ENCODE measurements at regions not wholly inside any gene's neighbourhood (a gene's known extent, or its start where the extent isn't known, plus 50 kb on each side); places are given as distances from the start of the nearest gene placed in this dataset.
"Not testable (repeated sequence)": the region's sequence is repeated elsewhere in the genome, so short reads cannot be mapped to it uniquely, and the experiment has no call there.

GRCh38 chr3:32042867-32043266 is 61.3 kb downstream of the ZNF860 start:
- H3K9me2 ChIP-seq (ENCODE audit: insufficient read depth, low read length); H4K20me1 ChIP-seq (ENCODE audit: insufficient read depth, low read length); H3K4me1 ChIP-seq (ENCODE audit: insufficient read depth, low read length, poor library complexity, severe bottlenecking); H3K36me3 ChIP-seq (ENCODE audit: insufficient read depth, low read length); CTCF ChIA-PET (ENCODE audit: unreplicated experiment); intact Hi-C loops (cut with micrococcal nuclease; ENCODE audit: unreplicated experiment); H2AFZ ChIP-seq (ENCODE audit: low read length); H3K4me2 ChIP-seq (ENCODE audit: low read length); BruUV-seq (replicated peaks); H3K4me3 ChIP-seq (ENCODE audit: low read depth, low read length, poor library complexity, severe bottlenecking); H3K27ac ChIP-seq (ENCODE audit: low read depth, low read length, poor library complexity, severe bottlenecking); POLR2A ChIA-PET; H3K79me2 ChIP-seq (ENCODE audit: insufficient read depth, low read depth, low read length): not testable (repeated sequence)
- H3K9me3 ChIP-seq (ENCODE audit: low read length): peaks cover 24% of the 10 kb centered on the region
- DNase-seq (ENCODE audit: low spot score): peak; percentile 24

- H3K79me2 ChIP-seq (ENCODE audit: insufficient read depth, low read depth, low read length): no peaks in the 10 kb centered on the region
- H3K27ac ChIP-seq (ENCODE audit: low read depth, low read length, poor library complexity, severe bottlenecking): no peak overlapping the region
- ChIA-PET CTCF (ENCODE audit: unreplicated experiment) (no interaction called here), POLR2A (interaction anchor here (0.5 to 1.2 kb wide), 7 partner anchors 13 to 1673 kb away, joined by 3 to 7 read pairs (median 3); no protein-coding TSS in a partner anchor)
- H3K36me3 ChIP-seq (ENCODE audit: insufficient read depth, low read length): peaks cover 4% of the 10 kb centered on the region; the same call in 1 of the 2 replicates
- no peak for DNase-seq (ENCODE audit: low spot score)
- H3K4me3 ChIP-seq (ENCODE audit: low read depth, low read length, poor library complexity, severe bottlenecking): no peak overlapping the region
- H3K4me2 ChIP-seq (ENCODE audit: low read length): no peak overlapping the region
- H3K4me1 ChIP-seq (ENCODE audit: insufficient read depth, low read length, poor library complexity, severe bottlenecking): no peaks in the 10 kb centered on the region
- no peaks in the 10 kb centered on the region for H4K20me1 ChIP-seq (ENCODE audit: insufficient read depth, low read length)
- no peaks in the 10 kb centered on the region for H3K9me2 ChIP-seq (ENCODE audit: insufficient read depth, low read length)
- BruUV-seq (replicated peaks): no TSS peak
- intact Hi-C loops (cut with micrococcal nuclease; ENCODE audit: unreplicated experiment): no loop called here
- H3K9me3 ChIP-seq (ENCODE audit: low read length): peaks cover 24% of the 10 kb centered on the region
- H2AFZ ChIP-seq (ENCODE audit: low read length): no peak overlapping the region
- no peak for TF ChIP-seq CTCF (conservative IDR thresholded peaks at IDR 0.05; ENCODE audit: low read length)
These were observed 61.1 kb upstream of the GPD1L start for GRCh38 chr3:32045091-32045915.

- intact Hi-C loops (cut with micrococcal nuclease; ENCODE audit: unreplicated experiment): no loop called here
- H2AFZ ChIP-seq (ENCODE audit: low read length): 0 out of 2 replicates have a peak overlapping the region, but pooled peaks have one; percentile 2
- H3K4me1 ChIP-seq (ENCODE audit: insufficient read depth, low read length, poor library complexity, severe bottlenecking): no peaks in the 10 kb centered on the region
- no peak overlapping the region for H3K27ac ChIP-seq (ENCODE audit: low read depth, low read length, poor library complexity, severe bottlenecking)
- no peaks in the 10 kb centered on the region for H4K20me1 ChIP-seq (ENCODE audit: insufficient read depth, low read length)
- no peak for TF ChIP-seq EZH2phosphoT487 (IDR thresholded peaks at IDR 0.05; ENCODE audit: borderline replicate concordance, low read depth, low read length)
- TF ChIP-seq CTCF (conservative IDR thresholded peaks at IDR 0.05; ENCODE audit: low read length): no peak
- CTCF ChIA-PET (ENCODE audit: unreplicated experiment): no interaction called here
- no peak overlapping the region for H3K4me3 ChIP-seq (ENCODE audit: low read depth, low read length, poor library complexity, severe bottlenecking)
- peaks cover 4% of the 10 kb centered on the region; the same call in 1 of the 2 replicates for H3K36me3 ChIP-seq (ENCODE audit: insufficient read depth, low read length)
- H3K4me2 ChIP-seq (ENCODE audit: low read length): no peak overlapping the region
- BruUV-seq (replicated peaks): no TSS peak
- peaks cover 22% of the 10 kb centered on the region for H3K9me3 ChIP-seq (ENCODE audit: low read length)
- no peaks in the 10 kb centered on the region for H3K9me2 ChIP-seq (ENCODE audit: insufficient read depth, low read length)
- no peak for DNase-seq (ENCODE audit: low spot score)
- no peaks in the 10 kb centered on the region for H3K79me2 ChIP-seq (ENCODE audit: insufficient read depth, low read depth, low read length)
- POLR2A ChIA-PET: interaction anchor here (0.8 to 1.0 kb wide), 3 partner anchors 12 to 47 kb away, joined by 3 read pairs; no protein-coding TSS in a partner anchor
These were observed 60.3 kb upstream of the GPD1L start for GRCh38 chr3:32046102-32046501.
